HFFc6 (cell line): ENCODE measurements at regions not wholly inside any gene's neighbourhood (a gene's known extent, or its start where the extent isn't known, plus 50 kb on each side); places are given as distances from the start of the nearest gene placed in this dataset.

Source experiments
- DNase-seq: peaks from one replicate; pipeline ENCODE4 v3.0.0-alpha.2; 2018
- H3K27ac Mint-ChIP-seq: 2 replicates; pipeline ENCODE4 v1.8.0; 2020; ENCODE audit warnings: mild to moderate bottlenecking, mixed read lengths
- H3K27me3 Mint-ChIP-seq: 2 replicates; pipeline ENCODE4 v1.8.0; 2021; ENCODE audit warnings: mild to moderate bottlenecking, moderate library complexity, mixed read lengths; ENCODE audit not compliant: insufficient read depth
- H3K36me3 Mint-ChIP-seq: 2 replicates; pipeline ENCODE4 v1.8.0; 2021; ENCODE audit warnings: low read depth, mixed read lengths
- H3K4me1 Mint-ChIP-seq: 2 replicates; pipeline ENCODE4 v1.8.0; 2020; ENCODE audit warnings: low read depth, mixed read lengths
- H3K4me3 Mint-ChIP-seq: 2 replicates; pipeline ENCODE4 v1.8.0; 2020; ENCODE audit warnings: mild to moderate bottlenecking, moderate library complexity, mixed read lengths
- H3K9me3 Mint-ChIP-seq: 2 replicates; pipeline ENCODE4 v1.8.0; 2020; ENCODE audit warnings: mild to moderate bottlenecking, mixed read lengths
- CTCF ChIP-seq: fragments of 200-600 bp; sonication (generic); IDR thresholded peaks from 2 replicates; pipeline ENCODE4 v1.5.0; 2021; ENCODE audit warnings: antibody characterized with exemption, mild to moderate bottlenecking

- no peak overlapping the region for H3K4me3 Mint-ChIP-seq
Measured at GRCh38 chr13:59326717-59327116, 837.0 kb downstream of the DIAPH3 start.

GRCh38 chr13:59330764-59331163, 833.0 kb downstream of the DIAPH3 start:
- Mint-ChIP-seq H3K36me3 (no peaks in the 10 kb centered on the region), H3K27ac (no peak overlapping the region), H3K4me1 (no peaks in the 10 kb centered on the region), H3K9me3 (no peaks in the 10 kb centered on the region), H3K4me3 (no peak overlapping the region), H3K27me3 (peaks cover 5% of the 10 kb centered on the region; the same call in 1 of the 2 replicates)
- no peak for DNase-seq
- no peak for TF ChIP-seq CTCF

More at GRCh38 chr13:59326717-59327116, 837.0 kb downstream of the DIAPH3 start:
- Mint-ChIP-seq H3K27ac (no peak overlapping the region), H3K27me3 (peaks cover 5% of the 10 kb centered on the region; the same call in 1 of the 2 replicates), H3K9me3 (no peaks in the 10 kb centered on the region), H3K4me1 (no peaks in the 10 kb centered on the region), H3K36me3 (no peaks in the 10 kb centered on the region)
- no peak for TF ChIP-seq CTCF
- DNase-seq = no peak

- no peaks in the 10 kb centered on the region for H3K9me3 Mint-ChIP-seq
- H3K27ac Mint-ChIP-seq = no peak overlapping the region
Measured at GRCh38 chr13:59332966-59333365, 830.8 kb downstream of the DIAPH3 start.

GRCh38 chr13:59337070-59337469, 826.7 kb downstream of the DIAPH3 start:
- no peak for TF ChIP-seq CTCF
- Mint-ChIP-seq H3K27ac (no peak overlapping the region), H3K36me3 (no peaks in the 10 kb centered on the region)

More at GRCh38 chr13:59332966-59333365, 830.8 kb downstream of the DIAPH3 start:
- Mint-ChIP-seq H3K36me3 (no peaks in the 10 kb centered on the region), H3K27me3 (peaks cover 3% of the 10 kb centered on the region; the same call in 1 of the 2 replicates), H3K4me1 (no peaks in the 10 kb centered on the region), H3K4me3 (no peak overlapping the region)
- DNase-seq = no peak
- no peak for TF ChIP-seq CTCF

GRCh38 chr13:59340151-59340550, 823.6 kb downstream of the DIAPH3 start:
- no peak for TF ChIP-seq CTCF
- DNase-seq = no peak
- Mint-ChIP-seq H3K27me3 (peaks cover 4% of the 10 kb centered on the region; the same call in 1 of the 2 replicates), H3K9me3 (no peaks in the 10 kb centered on the region), H3K27ac (no peak overlapping the region), H3K4me1 (no peaks in the 10 kb centered on the region), H3K36me3 (no peaks in the 10 kb centered on the region), H3K4me3 (no peak overlapping the region)

More at GRCh38 chr13:59337070-59337469, 826.7 kb downstream of the DIAPH3 start:
- Mint-ChIP-seq H3K27me3 (no peaks in the 10 kb centered on the region), H3K4me1 (no peaks in the 10 kb centered on the region), H3K4me3 (no peak overlapping the region), H3K9me3 (no peaks in the 10 kb centered on the region)
- no peak for DNase-seq

GRCh38 chr13:59340581-59340980, 823.1 kb downstream of the DIAPH3 start:
- Mint-ChIP-seq H3K4me1 (no peaks in the 10 kb centered on the region), H3K27me3 (peaks cover 4% of the 10 kb centered on the region; the same call in 1 of the 2 replicates), H3K27ac (no peak overlapping the region), H3K9me3 (no peaks in the 10 kb centered on the region), H3K36me3 (no peaks in the 10 kb centered on the region), H3K4me3 (no peak overlapping the region)
- no peak for TF ChIP-seq CTCF
- DNase-seq = no peak
